Right renal pelvis (tissue), 4 donors: ENCODE measurements at regions not wholly inside any gene's neighbourhood (a gene's known extent, or its start where the extent isn't known, plus 50 kb on each side); places are given as distances from the start of the nearest gene placed in this dataset.
A peak's percentile ranks its signal among the peaks of the same experiment; 100 is the strongest.
"Not testable (repeated sequence)": the region's sequence is repeated elsewhere in the genome, so short reads cannot be mapped to it uniquely, and the experiment has no call there.

ENCODE experiments used
- DNase-seq, 4 donors: peaks; one replicate each; pipeline ENCODE4 v3.0.0-alpha.2; 2013; ENCODE audit warnings: low read depth in 4 of 4, low spot score in 3 of 4, missing footprints in 1 of 4

GRCh38 chr3:34891941-34892340 is 747.4 kb upstream of the ARPP21 start:
- no peak for DNase-seq

DNA sequence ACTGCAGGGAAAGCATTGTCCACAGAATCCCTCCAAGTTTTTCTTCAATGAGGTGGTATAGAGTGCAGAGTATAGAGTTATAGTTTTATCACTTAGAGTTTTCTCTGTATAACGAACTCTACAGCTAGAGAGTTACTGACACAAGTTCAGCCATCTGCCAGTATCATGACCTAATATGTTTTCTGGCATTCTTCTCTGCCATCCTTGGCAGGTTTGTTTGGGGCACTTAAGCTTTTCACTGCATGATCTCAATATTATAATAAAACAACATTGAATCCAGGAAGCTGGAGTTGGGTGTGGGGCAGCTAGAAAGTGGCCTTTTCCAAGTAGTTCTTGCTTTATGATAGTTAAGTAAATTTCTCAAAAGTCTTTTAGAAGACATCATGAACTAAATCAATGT is 743.5 kb upstream of the ARPP21 start:
- DNase-seq, result no peak

GRCh38 chr3:34909679-34910078 is 729.6 kb upstream of the ARPP21 start:
- not testable (repeated sequence) for DNase-seq

DNA sequence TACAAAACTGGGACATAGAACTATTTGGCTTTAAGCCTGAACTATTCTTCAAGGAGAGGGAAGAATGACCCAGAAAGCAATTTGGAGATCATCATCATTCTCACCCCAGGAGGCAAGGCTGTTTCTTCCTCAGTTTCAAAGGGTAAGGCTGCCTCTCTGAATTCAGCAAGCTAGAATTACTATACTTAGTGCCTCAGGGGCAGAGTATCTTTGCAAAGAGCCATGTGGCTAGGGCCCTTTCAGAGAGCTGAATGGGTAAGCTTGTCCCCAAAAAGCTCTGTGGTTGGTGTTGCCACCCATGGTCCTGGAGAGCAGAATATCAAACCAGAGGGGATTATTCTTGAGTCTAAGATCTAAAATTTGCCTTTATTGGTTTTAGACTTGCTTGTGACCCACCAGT is 720.3 kb upstream of the ARPP21 start:
- DNase-seq, result no peak

- no peak for DNase-seq
Measured at GRCh38 chr3:34920806-34921205, 718.5 kb upstream of the ARPP21 start.

GRCh38 chr3:34924961-34925360 is 714.4 kb upstream of the ARPP21 start:
- DNase-seq, result no peak

- DNase-seq, result peak; percentile 4 to 26 (median 18)
Measured at GRCh38 chr3:34925851-34926250, 713.5 kb upstream of the ARPP21 start.

- DNase-seq, result no peak
Measured at GRCh38 chr3:34929036-34929435, 710.3 kb upstream of the ARPP21 start.

DNA sequence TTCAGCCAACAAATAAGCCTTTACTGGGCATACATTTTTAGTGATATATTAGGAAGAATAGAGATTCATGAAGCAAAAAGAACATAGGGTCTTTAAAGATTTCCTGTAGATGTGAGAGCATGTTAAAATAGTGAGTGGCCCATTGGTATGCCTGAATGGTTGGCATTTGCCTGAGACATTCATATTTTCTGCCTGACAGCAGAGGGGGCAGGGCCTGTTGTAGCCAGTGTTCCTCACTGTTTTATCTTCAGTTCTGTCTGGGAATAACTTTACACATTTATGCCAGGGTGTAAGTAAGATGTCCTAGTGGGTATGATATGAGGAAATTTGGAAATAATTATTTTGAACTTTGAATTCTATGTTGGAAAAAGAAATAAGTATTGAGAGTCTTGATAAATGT is 704.7 kb upstream of the ARPP21 start:
- no peak for DNase-seq

DNA sequence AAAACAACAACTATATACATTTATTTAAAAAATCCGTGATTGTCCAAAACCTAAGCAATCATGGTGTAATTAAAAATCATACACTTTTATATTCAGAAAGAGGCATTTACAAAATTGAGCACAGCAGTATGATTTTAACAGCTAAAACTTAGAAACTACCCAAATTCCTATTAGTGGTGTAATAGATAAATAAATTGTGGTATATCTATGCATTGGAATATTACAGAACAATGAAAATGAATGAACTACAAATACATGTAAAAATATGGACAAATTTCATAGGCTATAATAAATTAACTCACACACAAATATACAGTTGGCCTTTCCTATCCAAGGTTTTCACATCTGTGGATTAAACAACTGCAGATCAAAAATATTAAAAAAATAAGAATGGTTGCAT is 700.5 kb upstream of the ARPP21 start:
- DNase-seq, result no peak

DNA sequence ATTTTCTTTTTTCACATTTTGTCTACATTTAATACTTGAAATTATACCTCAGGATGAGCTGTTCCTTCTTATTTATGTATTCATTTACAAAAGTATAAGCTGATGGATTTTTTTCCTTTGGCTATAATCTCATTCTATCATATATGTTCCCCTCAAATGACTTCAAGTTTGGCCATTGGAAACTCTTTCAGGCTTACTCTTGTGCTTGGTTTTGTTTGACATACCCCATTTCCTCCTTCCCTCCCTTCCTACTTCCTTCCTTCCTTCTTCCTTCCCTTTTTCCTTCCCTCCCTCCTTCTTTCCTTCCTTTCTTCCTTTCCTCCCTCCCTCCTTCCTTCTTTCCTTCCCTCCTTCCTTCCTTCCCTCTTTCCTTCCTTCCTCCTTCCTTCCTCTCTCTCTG is 697.1 kb upstream of the ARPP21 start:
- no peak for DNase-seq

- DNase-seq, result no peak
Measured at GRCh38 chr3:34947834-34948233, 691.5 kb upstream of the ARPP21 start.

GRCh38 chr3:34948517-34948916 is 690.8 kb upstream of the ARPP21 start:
- DNase-seq, result no peak

- no peak for DNase-seq
Measured at GRCh38 chr3:34955680-34956079, 683.6 kb upstream of the ARPP21 start.

- DNase-seq, result no peak
Measured at GRCh38 chr3:34956511-34956910, 682.8 kb upstream of the ARPP21 start.

- DNase-seq, result no peak
Measured at GRCh38 chr3:34957677-34958076, 681.6 kb upstream of the ARPP21 start.

- DNase-seq, result no peak
Measured at GRCh38 chr3:34969513-34969912, 669.8 kb upstream of the ARPP21 start.

- no peak for DNase-seq
Measured at GRCh38 chr3:34972481-34972880, 666.8 kb upstream of the ARPP21 start.

GRCh38 chr3:34973586-34973985 is 665.7 kb upstream of the ARPP21 start:
- DNase-seq, result no peak

DNA sequence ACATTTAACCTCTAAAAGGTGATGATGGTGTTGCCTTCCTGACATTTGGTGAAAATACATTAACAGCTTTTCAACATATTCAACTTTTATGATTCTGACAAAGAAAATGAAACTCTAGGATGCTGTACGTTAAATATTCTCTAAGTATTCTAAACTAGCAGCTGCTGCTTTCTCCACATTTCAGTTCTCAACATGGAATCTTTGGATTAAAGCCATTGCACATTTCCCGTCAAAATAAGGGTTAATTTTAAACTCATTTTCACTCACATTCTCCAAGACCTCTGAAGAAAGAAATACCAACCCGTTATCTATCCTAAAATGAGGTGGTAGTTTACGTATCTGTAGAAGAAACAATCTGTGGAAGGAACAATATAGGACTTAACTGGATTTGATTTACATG is 655.7 kb upstream of the ARPP21 start:
- DNase-seq, result no peak

- DNase-seq, result no peak
Measured at GRCh38 chr3:34988296-34988695, 651.0 kb upstream of the ARPP21 start.

- DNase-seq, result no peak
Measured at GRCh38 chr3:34995796-34996430, 643.4 kb upstream of the ARPP21 start.

- DNase-seq, result no peak
Measured at GRCh38 chr3:34998902-34999301, 640.4 kb upstream of the ARPP21 start.
